Common myeloid progenitor, CD34-positive (primary cell): ENCODE measurements at regions not wholly inside any gene's neighbourhood (a gene's known extent, or its start where the extent isn't known, plus 50 kb on each side); places are given as distances from the start of the nearest gene placed in this dataset.

Experiments
- CTCF ChIA-PET: fragments of 350-600 bp; sonication (Branson Sonifier 250); formaldehyde crosslinking; loops from one replicate; lab custom pipeline; 2021; ENCODE audit warnings: antibody characterized with exemption; lab: Charles Lee
- POLR2A ChIA-PET: fragments of 350-600 bp; sonication (Branson Sonifier 250); formaldehyde crosslinking; loops from one replicate; lab custom pipeline; 2021; ENCODE audit warnings: antibody characterized with exemption; lab: Charles Lee
- DNase-seq, 3 donors: peaks; one replicate each; pipeline versions ENCODE4 v3.0.0 to v3.0.0-alpha.2; 2013
- H3K27ac ChIP-seq, 2 experiments: 1 replicate in 1 of 2; 2 replicates in 1 of 2; pipeline ENCODE4 v1.7.0; 2013; ENCODE audit warnings: inconsistent platforms in 2 of 2, low read length in 2 of 2, mild to moderate bottlenecking in 2 of 2, low read depth in 1 of 2, moderate library complexity in 1 of 2; ENCODE audit not compliant: severe bottlenecking in 2 of 2, insufficient read depth in 1 of 2, poor library complexity in 1 of 2
- H3K27me3 ChIP-seq, 5 experiments: replicated peaks in 2 of 5; 1 replicate in 3 of 5; 2 replicates in 2 of 5; pipeline versions ENCODE4 v1.6.1 to v1.7.0; 2013; ENCODE audit warnings: low read length in 4 of 5, mild to moderate bottlenecking in 2 of 5, moderate library complexity in 2 of 5, inconsistent platforms in 1 of 5; ENCODE audit not compliant: insufficient read depth in 5 of 5, control insufficient read depth in 4 of 5
- H3K36me3 ChIP-seq, 4 experiments: 1 replicate in 2 of 4; 2 replicates in 2 of 4; pipeline versions ENCODE4 v1.6.1 to v1.7.0; 2013; ENCODE audit warnings: low read length in 3 of 4, control low read depth in 1 of 4, mild to moderate bottlenecking in 1 of 4; ENCODE audit not compliant: control insufficient read depth in 4 of 4, insufficient read depth in 4 of 4
- H3K4me1 ChIP-seq, 4 experiments: 1 replicate in 3 of 4; 2 replicates in 1 of 4; pipeline versions ENCODE4 v1.6.1 to v1.7.1; 2013; ENCODE audit warnings: low read length in 3 of 4, mild to moderate bottlenecking in 3 of 4, control low read depth in 1 of 4, inconsistent platforms in 1 of 4, moderate library complexity in 1 of 4; ENCODE audit not compliant: control insufficient read depth in 4 of 4, insufficient read depth in 4 of 4; ENCODE audit errors: control extremely low read depth in 1 of 4
- H3K4me3 ChIP-seq, 7 experiments: 1 replicate in 4 of 7; 2 replicates in 3 of 7; pipeline versions ENCODE4 v1.5.1 to v1.7.0; 2013; ENCODE audit warnings: mild to moderate bottlenecking in 7 of 7, low read length in 6 of 7, moderate library complexity in 6 of 7, inconsistent platforms in 2 of 7, low read depth in 2 of 7, control low read depth in 1 of 7; ENCODE audit not compliant: insufficient read depth in 4 of 7, control insufficient read depth in 1 of 7; ENCODE audit errors: extremely low read depth in 1 of 7
- H3K9me3 ChIP-seq, 5 experiments: 1 replicate in 4 of 5; 2 replicates in 1 of 5; pipeline versions ENCODE4 v1.6.1 to v1.7.1; 2013; ENCODE audit warnings: low read length in 4 of 5, mild to moderate bottlenecking in 2 of 5, inconsistent platforms in 1 of 5, low read depth in 1 of 5, moderate library complexity in 1 of 5; ENCODE audit not compliant: control insufficient read depth in 4 of 5, insufficient read depth in 2 of 5; ENCODE audit errors: control extremely low read depth in 1 of 5
- WGBS: methylation state at CpG from one replicate; pipeline ENCODE4 v1.1.5; 2013; ENCODE audit not compliant: insufficient coverage; 5-methylcytosine and 5-hydroxymethylcytosine counted together

GRCh38 chr10:91135113-91135512, 85.3 kb upstream of the PCGF5 start:
- no peaks in the 10 kb centered on the region for H3K36me3 ChIP-seq
- no peak overlapping the region for H3K27ac ChIP-seq
- H3K9me3 ChIP-seq, result no peaks in the 10 kb centered on the region
- H3K27me3 ChIP-seq, result peaks cover 0 to 2% (median 0%) of the 10 kb centered on the region in 5 experiments
- no peak for DNase-seq
- H3K4me1 ChIP-seq, result no peaks in the 10 kb centered on the region
- no peak overlapping the region for H3K4me3 ChIP-seq
- CTCF ChIA-PET, result no interaction called here
- POLR2A ChIA-PET, result no interaction called here
- 80% methylated on average over 6 of the region's 7 CpGs for WGBS

- H3K27ac ChIP-seq, result no peak overlapping the region
- H3K4me3 ChIP-seq, result no peak overlapping the region
- H3K36me3 ChIP-seq, result no peaks in the 10 kb centered on the region
- DNase-seq, result no peak
- POLR2A ChIA-PET, result no interaction called here
- H3K27me3 ChIP-seq, result peaks cover 0 to 2% (median 0%) of the 10 kb centered on the region in 5 experiments
- CTCF ChIA-PET, result interaction anchor here (0.9 kb wide), 1 partner anchor 34 kb away, joined by 3 read pairs; no protein-coding TSS in a partner anchor
- no peaks in the 10 kb centered on the region for H3K4me1 ChIP-seq
- 100% methylated on average over 1 of the region's 6 CpGs for WGBS
- no peaks in the 10 kb centered on the region for H3K9me3 ChIP-seq
Measured at GRCh38 chr10:91137011-91137643, 83.3 kb upstream of the PCGF5 start.

GRCh38 chr10:91137822-91138221, 82.6 kb upstream of the PCGF5 start:
- WGBS, result no CpG with 5 or more reads among the region's 1 CpG
- Histone ChIP-seq H3K27me3 (peaks cover 0 to 2% (median 0%) of the 10 kb centered on the region in 5 experiments), H3K9me3 (no peaks in the 10 kb centered on the region), H3K27ac (no peak overlapping the region), H3K36me3 (no peaks in the 10 kb centered on the region), H3K4me3 (no peak overlapping the region), H3K4me1 (no peaks in the 10 kb centered on the region)
- ChIA-PET POLR2A (no interaction called here), CTCF (interaction anchor here (0.9 kb wide), 1 partner anchor 35 kb away, joined by 3 read pairs; no protein-coding TSS in a partner anchor)
- no peak for DNase-seq

GRCh38 chr10:91140995-91141549, 79.4 kb upstream of the PCGF5 start:
- no peak for DNase-seq
- Histone ChIP-seq H3K36me3 (no peaks in the 10 kb centered on the region), H3K4me1 (no peaks in the 10 kb centered on the region), H3K4me3 (no peak overlapping the region), H3K27ac (no peak overlapping the region), H3K27me3 (no peaks in the 10 kb centered on the region), H3K9me3 (peaks cover 0 to 2% (median 0%) of the 10 kb centered on the region in 5 experiments)
- 100% methylated on average over 2 of the region's 6 CpGs for whole genome bisulfite sequencing
- ChIA-PET POLR2A (interaction anchor here (0.6 kb wide), 1 partner anchor 462 kb away, joined by 3 read pairs; no protein-coding TSS in a partner anchor), CTCF (no interaction called here)

GRCh38 chr10:91144961-91145360, 75.5 kb upstream of the PCGF5 start:
- DNase-seq, result no peak
- Histone ChIP-seq H3K4me3 (no peak overlapping the region), H3K4me1 (no peaks in the 10 kb centered on the region), H3K27me3 (no peaks in the 10 kb centered on the region), H3K27ac (no peak overlapping the region), H3K9me3 (peaks cover 0 to 2% (median 0%) of the 10 kb centered on the region in 5 experiments), H3K36me3 (no peaks in the 10 kb centered on the region)
- ChIA-PET POLR2A (no interaction called here), CTCF (no interaction called here)
- 14% methylated on average over 1 of the region's 1 CpG for WGBS

GRCh38 chr10:91146146-91146545, 74.3 kb upstream of the PCGF5 start:
- Histone ChIP-seq H3K4me1 (no peaks in the 10 kb centered on the region), H3K36me3 (no peaks in the 10 kb centered on the region), H3K4me3 (no peak overlapping the region), H3K27me3 (no peaks in the 10 kb centered on the region), H3K9me3 (peaks cover 0 to 2% (median 0%) of the 10 kb centered on the region in 5 experiments), H3K27ac (no peak overlapping the region)
- CTCF ChIA-PET, result no interaction called here
- no CpG with 5 or more reads among the region's 1 CpG for WGBS
- POLR2A ChIA-PET, result no interaction called here
- DNase-seq, result no peak

GRCh38 chr10:91149550-91149949, 70.9 kb upstream of the PCGF5 start:
- WGBS, result 100% methylated on average over 3 of the region's 3 CpGs
- CTCF ChIA-PET, result interaction anchor here (0.5 kb wide), 1 partner anchor 163 kb away, joined by 3 read pairs; no protein-coding TSS in a partner anchor
- H3K9me3 ChIP-seq, result no peaks in the 10 kb centered on the region

More at GRCh38 chr10:91149550-91149949, 70.9 kb upstream of the PCGF5 start:
- POLR2A ChIA-PET, result interaction anchor here (0.6 kb wide), 1 partner anchor 517 kb away, joined by 3 read pairs; no protein-coding TSS in a partner anchor
- Histone ChIP-seq H3K36me3 (no peaks in the 10 kb centered on the region), H3K4me1 (no peaks in the 10 kb centered on the region), H3K27me3 (peaks cover 0 to 1% (median 0%) of the 10 kb centered on the region in 5 experiments), H3K4me3 (no peak overlapping the region), H3K27ac (no peak overlapping the region)
- no peak for DNase-seq
